SK-N-SH (cell line): ENCODE measurements at regions not wholly inside any gene's neighbourhood (a gene's known extent, or its start where the extent isn't known, plus 50 kb on each side); places are given as distances from the start of the nearest gene placed in this dataset.

Experiments used
- CTCF ChIA-PET: fragments of 300-600, 350-600 bp; formaldehyde crosslinking; extraction: SDS; loops from one replicate; lab custom pipeline; 2021; lab: Yijun Ruan, JAX
- POLR2A ChIA-PET: fragments of 350-600 bp; sonication (Branson Sonifier 250); formaldehyde crosslinking; extraction: SDS; loops from one replicate; lab custom pipeline; 2020; ENCODE audit warnings: antibody characterized with exemption, inconsistent platforms; lab: Yijun Ruan, JAX
- DNase-seq: peaks from one replicate; pipeline ENCODE4 v3.0.0; 2012
- H2AFZ ChIP-seq: fragments of 200-600 bp; sonication (generic); 2 replicates; pipeline ENCODE4 v1.8.1; 2016; ENCODE audit warnings: antibody characterized with exemption, mild to moderate bottlenecking, low read depth
- H3F3A ChIP-seq: fragments of 200-600 bp; sonication (generic); replicated peaks from 2 replicates; pipeline ENCODE3; 2016; ENCODE audit warnings: antibody characterized with exemption, mild to moderate bottlenecking; ENCODE audit not compliant: insufficient read depth
- H3K27ac ChIP-seq, 2 experiments: fragments of 200-500 bp in 1 of 2; fragments of 200-600 bp in 1 of 2; sonication (Bioruptor generic) in 1 of 2; sonication (generic), shearing (Covaris generic) in 1 of 2; 2 replicates each; pipeline versions ENCODE4 v1.5.1 to v1.6.1; 2014 to 2016; ENCODE audit warnings: low read depth in 2 of 2, inconsistent platforms in 1 of 2, low read length in 1 of 2, mild to moderate bottlenecking in 1 of 2, mixed read lengths in 1 of 2
- H3K27me3 ChIP-seq: fragments of 200-600 bp; sonication (generic), shearing (Covaris generic); 2 replicates; pipeline ENCODE4 v1.6.1; 2016; ENCODE audit warnings: mixed run types; ENCODE audit not compliant: insufficient read depth
- H3K36me3 ChIP-seq, 2 experiments: fragments of 200-500 bp in 1 of 2; fragments of 200-600 bp in 1 of 2; sonication (Bioruptor generic) in 1 of 2; sonication (generic) in 1 of 2; replicated peaks in 1 of 2; 2 replicates each; pipeline versions ENCODE3 to v1.5.1; 2014 to 2016; ENCODE audit warnings: low read length in 1 of 2, mild to moderate bottlenecking in 1 of 2; ENCODE audit not compliant: insufficient read depth in 2 of 2, control insufficient read depth in 1 of 2
- H3K4me1 ChIP-seq, 2 experiments: fragments of 200-500 bp in 1 of 2; fragments of 200-600 bp in 1 of 2; sonication (Bioruptor generic) in 1 of 2; sonication (generic), shearing (Covaris generic) in 1 of 2; 2 replicates each; pipeline versions ENCODE4 v1.5.1 to v1.6.1; 2014 to 2016; ENCODE audit warnings: low read depth in 1 of 2, low read length in 1 of 2, mixed run types in 1 of 2; ENCODE audit not compliant: insufficient read depth in 2 of 2, control insufficient read depth in 1 of 2
- H3K4me2 ChIP-seq: fragments of 200-600 bp; sonication (generic), shearing (Covaris generic); 2 replicates; pipeline ENCODE4 v1.6.1; 2017; ENCODE audit warnings: mixed run types
- H3K4me3 ChIP-seq, 2 experiments: fragments of 200-500 bp in 1 of 2; fragments of 200-600 bp in 1 of 2; sonication (Bioruptor generic) in 1 of 2; sonication (generic), shearing (Covaris generic) in 1 of 2; 2 replicates each; pipeline versions ENCODE4 v1.5.1 to v1.8.1; 2014 to 2016; ENCODE audit warnings: low read depth in 2 of 2, inconsistent platforms in 1 of 2, low read length in 1 of 2, mild to moderate bottlenecking in 1 of 2, mixed read lengths in 1 of 2, moderate library complexity in 1 of 2
- H3K79me2 ChIP-seq: fragments of 200-600 bp; sonication (generic); 2 replicates; pipeline ENCODE4 v1.8.1; 2017; ENCODE audit warnings: mild to moderate bottlenecking; ENCODE audit not compliant: insufficient read depth
- H3K9ac ChIP-seq: fragments of 200-600 bp; sonication (generic); 2 replicates; pipeline ENCODE4 v1.6.1; 2017; ENCODE audit warnings: mixed run types
- H3K9me2 ChIP-seq: fragments of 200-600 bp; sonication (generic); 2 replicates; pipeline ENCODE4 v1.6.1; 2017; ENCODE audit warnings: mixed run types
- H3K9me3 ChIP-seq: fragments of 200-600 bp; sonication (generic); 2 replicates; pipeline ENCODE4 v1.6.1; 2017; ENCODE audit warnings: mixed run types, mild to moderate bottlenecking, moderate library complexity
- H4K20me1 ChIP-seq: fragments of 200-600 bp; sonication (generic); 2 replicates; pipeline ENCODE4 v1.6.1; 2017; ENCODE audit warnings: mild to moderate bottlenecking, mixed run types; ENCODE audit not compliant: insufficient read depth
- CHD2 ChIP-seq: fragments of 150-350 bp; IDR thresholded peaks from 2 replicates; pipeline ENCODE4 v1.6.1; 2018; ENCODE audit warnings: low read length; ENCODE audit not compliant: partially characterized antibody
- CTCF ChIP-seq: fragments of 200-600 bp; sonication (generic); IDR thresholded peaks from 2 replicates; pipeline ENCODE4 v1.6.1; 2017; ENCODE audit warnings: antibody characterized with exemption, mild to moderate bottlenecking, moderate library complexity
- ELF1 ChIP-seq: IDR thresholded peaks from 2 replicates; pipeline ENCODE4 v1.4.0; 2012
- EP300 ChIP-seq, 2 experiments: IDR thresholded peaks; 2 replicates each; pipeline versions ENCODE4 v1.4.0 to v1.6.1; 2012; ENCODE audit warnings: borderline replicate concordance in 1 of 2, low read depth in 1 of 2, low read length in 1 of 2
- EZH2phosphoT487 ChIP-seq: fragments of 200-600 bp; sonication (generic); IDR thresholded peaks from 2 replicates; pipeline ENCODE4 v1.6.1; 2017; ENCODE audit warnings: low read depth, mixed run types, mild to moderate bottlenecking, antibody characterized with exemption, moderate library complexity, borderline replicate concordance
- FOSL2 ChIP-seq: IDR thresholded peaks from 2 replicates; pipeline ENCODE4 v1.4.0; 2012; ENCODE audit warnings: low read depth, mild to moderate bottlenecking, moderate library complexity, borderline replicate concordance
- GABPA ChIP-seq: IDR thresholded peaks from 2 replicates; pipeline ENCODE4 v1.4.0; 2012; ENCODE audit warnings: low read depth, mild to moderate bottlenecking
- IRF3 ChIP-seq: fragments of 150-350 bp; IDR thresholded peaks from 2 replicates; pipeline ENCODE4 v1.6.1; 2016; ENCODE audit warnings: mild to moderate bottlenecking, low read depth, low read length
- JUND ChIP-seq: IDR thresholded peaks from 2 replicates; pipeline ENCODE4 v1.4.0; 2012
- MXI1 ChIP-seq: IDR thresholded peaks from 2 replicates; pipeline ENCODE4 v1.6.1; 2012; ENCODE audit warnings: mild to moderate bottlenecking, low read depth, low read length, improper control_type of control experiment
- NFIC ChIP-seq: IDR thresholded peaks from 2 replicates; pipeline ENCODE4 v1.4.0; 2012; ENCODE audit warnings: borderline replicate concordance
- NRF1 ChIP-seq: IDR thresholded peaks from 2 replicates; pipeline ENCODE4 v1.6.1; 2012; ENCODE audit warnings: low read depth, mild to moderate bottlenecking, low read length
- PBX3 ChIP-seq: IDR thresholded peaks from 2 replicates; pipeline ENCODE4; 2012
- POLR2AphosphoS5 ChIP-seq: IDR thresholded peaks from 2 replicates; pipeline ENCODE4 v1.6.1; 2012; ENCODE audit warnings: low read depth, low read length
- RFX5 ChIP-seq: IDR thresholded peaks from 2 replicates; pipeline ENCODE4 v1.6.1; 2012; ENCODE audit warnings: mild to moderate bottlenecking, improper control_type of control experiment, low read length
- SIN3A ChIP-seq: IDR thresholded peaks from 2 replicates; pipeline ENCODE4 v1.6.1; 2012; ENCODE audit warnings: low read depth, mild to moderate bottlenecking, low read length, moderate library complexity, borderline replicate concordance
- TAF1 ChIP-seq: IDR thresholded peaks from 2 replicates; pipeline ENCODE4 v1.6.1; 2012; ENCODE audit warnings: low read depth, mild to moderate bottlenecking, low read length, moderate library complexity, borderline replicate concordance
- TEAD4 ChIP-seq: IDR thresholded peaks from 2 replicates; pipeline ENCODE4 v1.4.0; 2012; ENCODE audit warnings: mild to moderate bottlenecking, borderline replicate concordance; ENCODE audit not compliant: insufficient read depth
- YY1 ChIP-seq: IDR thresholded peaks from 2 replicates; pipeline ENCODE4 v1.4.0; 2012; ENCODE audit warnings: low read depth, mild to moderate bottlenecking
- ZBTB33 ChIP-seq: IDR thresholded peaks from 2 replicates; pipeline ENCODE4 v1.4.0; 2012; ENCODE audit warnings: low read depth, borderline replicate concordance
- WGBS: methylation state at CpG from one replicate; pipeline ENCODE4 v1.1.6; 2017; ENCODE audit warnings: low lambda C conversion rate; 5-methylcytosine and 5-hydroxymethylcytosine counted together
- TF ChIP-seq, protein P1 (sequence below): fragments of 150-350 bp; IDR thresholded peaks from 2 replicates; pipeline ENCODE4 v1.6.1; 2017; ENCODE audit warnings: antibody characterized with exemption, low read length, low read depth, borderline replicate concordance
- TF ChIP-seq, protein P2 (sequence below): IDR thresholded peaks from 2 replicates; pipeline ENCODE4 v1.6.1; 2012; ENCODE audit warnings: mild to moderate bottlenecking, low read depth, low read length, moderate library complexity
- TF ChIP-seq, protein P3 (sequence below): IDR thresholded peaks from 2 replicates; pipeline ENCODE4 v1.4.0; 2012; ENCODE audit warnings: low read depth

DNA sequence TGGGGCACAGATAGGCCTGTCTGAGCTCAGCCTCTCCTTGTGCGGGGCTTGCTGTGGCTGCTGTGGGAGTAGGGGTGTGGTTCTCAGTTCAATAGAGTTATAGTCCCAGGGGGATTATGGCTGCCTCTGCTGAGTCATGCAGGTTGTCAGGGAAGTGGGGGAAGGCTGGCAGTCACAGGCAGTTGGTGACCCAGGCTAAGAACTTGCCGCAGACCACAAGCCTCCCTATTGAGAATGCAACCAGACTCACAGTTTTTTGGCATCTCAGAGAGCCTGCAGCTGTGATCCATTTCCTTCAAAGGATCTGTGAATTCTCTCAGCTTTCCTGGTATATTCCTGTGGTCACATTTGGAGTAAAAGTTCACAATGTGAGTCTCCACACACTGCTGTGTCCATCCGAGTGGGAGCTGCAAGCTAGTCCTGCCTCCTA, 364.9 kb downstream of the ZNF674 start:
- Histone ChIP-seq H3K9me2 (no peaks in the 10 kb centered on the region), H2AFZ (no peak overlapping the region)
- CTCF ChIA-PET: no interaction called here
- no peak for TF ChIP-seq SIN3A
- no peak for TF ChIP-seq ELF1
- TF ChIP-seq, protein P1, sequence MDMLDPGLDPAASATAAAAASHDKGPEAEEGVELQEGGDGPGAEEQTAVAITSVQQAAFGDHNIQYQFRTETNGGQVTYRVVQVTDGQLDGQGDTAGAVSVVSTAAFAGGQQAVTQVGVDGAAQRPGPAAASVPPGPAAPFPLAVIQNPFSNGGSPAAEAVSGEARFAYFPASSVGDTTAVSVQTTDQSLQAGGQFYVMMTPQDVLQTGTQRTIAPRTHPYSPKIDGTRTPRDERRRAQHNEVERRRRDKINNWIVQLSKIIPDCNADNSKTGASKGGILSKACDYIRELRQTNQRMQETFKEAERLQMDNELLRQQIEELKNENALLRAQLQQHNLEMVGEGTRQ: no peak
- TF ChIP-seq MXI1: no peak
- TF ChIP-seq GABPA: no peak
- TF ChIP-seq FOSL2: peak; percentile 24; the same call in 1 of the 2 replicates
- peak; percentile 20; the same call in 1 of the 2 replicates for TF ChIP-seq TEAD4
- no peak for TF ChIP-seq EZH2phosphoT487
- TF ChIP-seq POLR2AphosphoS5: peak; percentile 54; the same call in 1 of the 2 replicates
- no peak for TF ChIP-seq YY1
- no peak for TF ChIP-seq CHD2
- no peak for TF ChIP-seq TAF1
- TF ChIP-seq NFIC: peak; percentile 74
- TF ChIP-seq ZBTB33: no peak
- no peak for TF ChIP-seq CTCF
- TF ChIP-seq EP300 (IDR thresholded peaks at IDR 0.05; ENCODE audit: borderline replicate concordance in 1 of 2, low read depth in 1 of 2, low read length in 1 of 2): peak; percentile 28 to 76; a peak in 2 of 4 replicates
- no peak for TF ChIP-seq IRF3
- TF ChIP-seq, protein P2, sequence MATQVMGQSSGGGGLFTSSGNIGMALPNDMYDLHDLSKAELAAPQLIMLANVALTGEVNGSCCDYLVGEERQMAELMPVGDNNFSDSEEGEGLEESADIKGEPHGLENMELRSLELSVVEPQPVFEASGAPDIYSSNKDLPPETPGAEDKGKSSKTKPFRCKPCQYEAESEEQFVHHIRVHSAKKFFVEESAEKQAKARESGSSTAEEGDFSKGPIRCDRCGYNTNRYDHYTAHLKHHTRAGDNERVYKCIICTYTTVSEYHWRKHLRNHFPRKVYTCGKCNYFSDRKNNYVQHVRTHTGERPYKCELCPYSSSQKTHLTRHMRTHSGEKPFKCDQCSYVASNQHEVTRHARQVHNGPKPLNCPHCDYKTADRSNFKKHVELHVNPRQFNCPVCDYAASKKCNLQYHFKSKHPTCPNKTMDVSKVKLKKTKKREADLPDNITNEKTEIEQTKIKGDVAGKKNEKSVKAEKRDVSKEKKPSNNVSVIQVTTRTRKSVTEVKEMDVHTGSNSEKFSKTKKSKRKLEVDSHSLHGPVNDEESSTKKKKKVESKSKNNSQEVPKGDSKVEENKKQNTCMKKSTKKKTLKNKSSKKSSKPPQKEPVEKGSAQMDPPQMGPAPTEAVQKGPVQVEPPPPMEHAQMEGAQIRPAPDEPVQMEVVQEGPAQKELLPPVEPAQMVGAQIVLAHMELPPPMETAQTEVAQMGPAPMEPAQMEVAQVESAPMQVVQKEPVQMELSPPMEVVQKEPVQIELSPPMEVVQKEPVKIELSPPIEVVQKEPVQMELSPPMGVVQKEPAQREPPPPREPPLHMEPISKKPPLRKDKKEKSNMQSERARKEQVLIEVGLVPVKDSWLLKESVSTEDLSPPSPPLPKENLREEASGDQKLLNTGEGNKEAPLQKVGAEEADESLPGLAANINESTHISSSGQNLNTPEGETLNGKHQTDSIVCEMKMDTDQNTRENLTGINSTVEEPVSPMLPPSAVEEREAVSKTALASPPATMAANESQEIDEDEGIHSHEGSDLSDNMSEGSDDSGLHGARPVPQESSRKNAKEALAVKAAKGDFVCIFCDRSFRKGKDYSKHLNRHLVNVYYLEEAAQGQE: no peak
- no peak for TF ChIP-seq RFX5
- TF ChIP-seq, protein P3, sequence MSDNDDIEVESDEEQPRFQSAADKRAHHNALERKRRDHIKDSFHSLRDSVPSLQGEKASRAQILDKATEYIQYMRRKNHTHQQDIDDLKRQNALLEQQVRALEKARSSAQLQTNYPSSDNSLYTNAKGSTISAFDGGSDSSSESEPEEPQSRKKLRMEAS: no peak
- no peak; the same call in none of the 2 replicates for TF ChIP-seq JUND
- TF ChIP-seq NRF1: no peak
- peak; percentile 71 for TF ChIP-seq PBX3

More for the DNA sequence above, 364.9 kb downstream of the ZNF674 start:
- no peak overlapping the region for H3K4me3 ChIP-seq
- no peaks in the 10 kb centered on the region for H4K20me1 ChIP-seq
- H3K4me1 ChIP-seq: no peaks in the 10 kb centered on the region; a peak in 2 of 4 replicates
- no peaks in the 10 kb centered on the region for H3F3A ChIP-seq
- peak overlapping the region; percentile 54 to 60; a peak in 3 of 4 replicates for H3K27ac ChIP-seq
- 3% methylated on average over 2 of the region's 3 CpGs for WGBS
- DNase-seq: no peak
- no peak overlapping the region for H3K4me2 ChIP-seq
- H3K9ac ChIP-seq: no peak overlapping the region
- POLR2A ChIA-PET: no interaction called here
- H3K27me3 ChIP-seq: no peaks in the 10 kb centered on the region
- H3K36me3 ChIP-seq: no peaks in the 10 kb centered on the region
- H3K9me3 ChIP-seq: no peaks in the 10 kb centered on the region
- no peaks in the 10 kb centered on the region for H3K79me2 ChIP-seq
